NB4 (cell line): ENCODE measurements at regions not wholly inside any gene's neighbourhood (a gene's known extent, or its start where the extent isn't known, plus 50 kb on each side); places are given as distances from the start of the nearest gene placed in this dataset.

Experiments
- MYC ChIP-seq: IDR thresholded peaks from 2 replicates; pipeline ENCODE4 v1.6.1; 2011; ENCODE audit warnings: low read depth, low read length
- POLR2A ChIP-seq: IDR thresholded peaks from 2 replicates; pipeline ENCODE4 v1.6.1; 2011; ENCODE audit warnings: mild to moderate bottlenecking; ENCODE audit not compliant: insufficient read length; ENCODE audit errors: extremely low read depth
- TF ChIP-seq, protein P1 (sequence below): IDR thresholded peaks from one replicate; pipeline ENCODE4 v1.5.1; 2012; ENCODE audit warnings: low read depth, low read length
- TF ChIP-seq, protein P2 (sequence below): IDR thresholded peaks from 2 replicates; pipeline ENCODE4 v1.6.1; 2011; ENCODE audit warnings: low read depth, low read length

DNA sequence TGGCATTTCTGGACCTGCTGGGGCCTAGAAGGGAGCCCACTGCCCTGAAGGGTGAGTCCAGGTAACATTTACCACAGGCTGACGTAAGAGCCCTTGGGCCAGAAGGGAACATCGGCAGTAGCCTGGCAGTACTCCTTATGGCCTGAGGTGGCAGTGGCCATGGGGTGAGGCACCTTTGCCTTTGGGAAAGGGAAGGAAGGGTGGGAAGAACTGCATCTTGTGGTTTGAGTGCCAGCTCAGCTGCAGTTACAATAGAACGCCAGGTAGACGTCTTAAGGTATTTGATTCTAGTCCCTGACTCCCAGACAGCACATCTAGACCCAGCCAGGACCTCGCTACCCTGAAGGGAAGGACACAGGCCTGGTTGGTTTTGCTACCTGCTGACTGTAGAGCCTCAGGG lies 104.9 kb downstream of the SOX14 start:
- TF ChIP-seq, protein P1, sequence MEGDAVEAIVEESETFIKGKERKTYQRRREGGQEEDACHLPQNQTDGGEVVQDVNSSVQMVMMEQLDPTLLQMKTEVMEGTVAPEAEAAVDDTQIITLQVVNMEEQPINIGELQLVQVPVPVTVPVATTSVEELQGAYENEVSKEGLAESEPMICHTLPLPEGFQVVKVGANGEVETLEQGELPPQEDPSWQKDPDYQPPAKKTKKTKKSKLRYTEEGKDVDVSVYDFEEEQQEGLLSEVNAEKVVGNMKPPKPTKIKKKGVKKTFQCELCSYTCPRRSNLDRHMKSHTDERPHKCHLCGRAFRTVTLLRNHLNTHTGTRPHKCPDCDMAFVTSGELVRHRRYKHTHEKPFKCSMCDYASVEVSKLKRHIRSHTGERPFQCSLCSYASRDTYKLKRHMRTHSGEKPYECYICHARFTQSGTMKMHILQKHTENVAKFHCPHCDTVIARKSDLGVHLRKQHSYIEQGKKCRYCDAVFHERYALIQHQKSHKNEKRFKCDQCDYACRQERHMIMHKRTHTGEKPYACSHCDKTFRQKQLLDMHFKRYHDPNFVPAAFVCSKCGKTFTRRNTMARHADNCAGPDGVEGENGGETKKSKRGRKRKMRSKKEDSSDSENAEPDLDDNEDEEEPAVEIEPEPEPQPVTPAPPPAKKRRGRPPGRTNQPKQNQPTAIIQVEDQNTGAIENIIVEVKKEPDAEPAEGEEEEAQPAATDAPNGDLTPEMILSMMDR: no peak
- TF ChIP-seq POLR2A: no peak
- no peak for TF ChIP-seq MYC
- TF ChIP-seq, protein P2, sequence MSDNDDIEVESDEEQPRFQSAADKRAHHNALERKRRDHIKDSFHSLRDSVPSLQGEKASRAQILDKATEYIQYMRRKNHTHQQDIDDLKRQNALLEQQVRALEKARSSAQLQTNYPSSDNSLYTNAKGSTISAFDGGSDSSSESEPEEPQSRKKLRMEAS: no peak
